Ramos (cell line): ENCODE measurements at regions not wholly inside any gene's neighbourhood (a gene's known extent, or its start where the extent isn't known, plus 50 kb on each side); places are given as distances from the start of the nearest gene placed in this dataset.

Source experiments
- in situ Hi-C: fragments of 300-500 bp; cut with MboI; formaldehyde crosslinking; loops from one replicate; pipeline ENCODE4 v1.14.3; 2022; ENCODE audit warnings: low sequenced_read_pairs; ENCODE audit not compliant: unreplicated experiment

- in situ Hi-C loops = no loop called here
These were observed 805.0 kb downstream of the TBC1D22A start for GRCh38 chr22:47567126-47568090.

- in situ Hi-C loops = no loop called here
These were observed 804.0 kb downstream of the TBC1D22A start for GRCh38 chr22:47566491-47566890.

- in situ Hi-C loops = no loop called here
These were observed 803.2 kb downstream of the TBC1D22A start for GRCh38 chr22:47565607-47566006.

GRCh38 chr22:47564651-47565434, 802.4 kb downstream of the TBC1D22A start:
- in situ Hi-C loops = no loop called here

- in situ Hi-C loops = no loop called here
These were observed 801.7 kb downstream of the TBC1D22A start for GRCh38 chr22:47564158-47564450.

DNA sequence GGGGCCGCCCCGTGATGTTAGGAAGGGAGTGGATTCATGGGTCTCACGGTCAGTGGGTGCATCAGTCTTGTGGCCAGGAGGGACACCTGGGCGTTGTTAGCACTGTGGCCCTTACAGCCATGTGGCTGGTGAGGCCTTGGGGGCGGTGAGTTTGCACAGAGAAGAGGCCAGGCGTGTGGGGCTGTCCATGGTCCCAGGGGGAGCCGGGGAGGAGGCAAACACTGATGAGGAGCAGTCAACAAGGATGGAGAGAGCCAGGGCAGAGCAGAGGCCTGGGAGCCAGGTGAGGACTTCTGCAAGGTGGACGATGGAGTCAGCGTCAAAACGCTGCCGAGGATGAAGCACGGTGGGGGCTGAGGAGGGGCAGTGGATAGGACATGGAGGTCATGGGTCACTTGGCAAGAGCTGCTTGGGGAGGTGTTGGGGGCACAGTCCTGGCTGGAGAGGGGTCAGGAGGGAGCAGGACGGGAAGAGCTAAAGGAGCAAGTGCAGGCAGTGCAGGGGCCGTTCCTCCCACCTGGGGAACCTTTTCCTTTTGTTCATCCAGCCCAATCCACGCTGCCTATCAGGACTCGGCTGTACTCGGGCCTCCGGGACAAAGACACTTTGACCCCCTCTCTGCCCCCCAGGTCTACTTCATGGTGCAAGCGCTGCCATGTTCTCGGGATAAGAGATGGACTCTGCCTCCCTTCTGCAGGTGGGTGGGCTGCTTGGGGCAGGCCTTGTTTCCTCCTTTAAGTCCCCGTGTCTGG, 801.1 kb downstream of the TBC1D22A start:
- in situ Hi-C loops = no loop called here

DNA sequence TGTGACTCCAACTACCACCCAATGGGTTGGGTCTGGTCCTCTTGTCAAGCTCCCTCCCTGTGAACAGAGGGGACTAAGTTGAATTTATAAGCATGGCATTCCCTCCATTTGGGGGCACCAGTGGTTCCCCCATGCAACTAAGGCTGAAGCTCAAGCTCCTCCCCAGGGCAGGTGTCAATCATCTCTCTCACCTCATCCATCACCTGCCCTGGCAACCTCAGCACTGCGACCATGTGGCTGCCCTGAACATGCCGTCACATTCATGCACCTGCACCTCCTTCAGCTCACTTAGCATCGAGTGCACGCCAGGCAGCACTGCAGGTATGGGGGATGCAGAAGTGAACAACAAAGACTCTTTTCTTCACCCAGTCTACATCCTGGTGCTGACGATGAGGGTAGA, 799.3 kb downstream of the TBC1D22A start:
- in situ Hi-C loops = no loop called here

- in situ Hi-C loops = no loop called here
These were observed 798.7 kb downstream of the TBC1D22A start for GRCh38 chr22:47561115-47561675.

GRCh38 chr22:47558828-47559700, 796.6 kb downstream of the TBC1D22A start:
- in situ Hi-C loops = no loop called here

- in situ Hi-C loops = no loop called here
These were observed 794.0 kb downstream of the TBC1D22A start for GRCh38 chr22:47556473-47556872.

GRCh38 chr22:47553436-47553835, 791.0 kb downstream of the TBC1D22A start:
- in situ Hi-C loops = no loop called here

- in situ Hi-C loops = no loop called here
These were observed 790.2 kb downstream of the TBC1D22A start for GRCh38 chr22:47552541-47553205.

DNA sequence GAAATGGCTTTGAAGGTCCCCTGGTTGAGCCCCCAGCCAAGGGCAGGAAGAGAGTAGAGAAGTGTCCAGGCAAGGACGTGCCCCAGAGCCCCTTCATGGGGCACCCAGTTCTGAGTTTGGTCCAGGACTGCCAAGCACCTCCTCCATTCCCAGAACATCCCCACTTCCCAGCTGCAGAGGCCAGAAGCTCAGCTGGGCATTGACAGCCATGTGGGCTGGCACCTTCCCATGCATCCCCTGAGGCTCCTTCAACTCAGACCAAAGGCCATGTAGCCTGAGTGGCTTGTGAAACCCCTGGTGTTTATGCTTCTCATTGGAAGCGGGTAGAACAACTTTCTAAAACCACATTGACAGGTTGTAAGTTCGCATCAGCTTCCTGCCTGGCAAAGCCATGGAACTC, 789.6 kb downstream of the TBC1D22A start:
- in situ Hi-C loops = no loop called here

- in situ Hi-C loops = no loop called here
These were observed 789.0 kb downstream of the TBC1D22A start for GRCh38 chr22:47551431-47551775.

- in situ Hi-C loops = no loop called here
These were observed 788.3 kb downstream of the TBC1D22A start for GRCh38 chr22:47550524-47551430.

- in situ Hi-C loops = no loop called here
These were observed 787.4 kb downstream of the TBC1D22A start for GRCh38 chr22:47549741-47550340.

- in situ Hi-C loops = no loop called here
These were observed 786.7 kb downstream of the TBC1D22A start for GRCh38 chr22:47548953-47549740.
